ENCODE measurements at regions not wholly inside any gene's neighbourhood (a gene's known extent, or its start where the extent isn't known, plus 50 kb on each side); places are given as distances from the start of the nearest gene placed in this dataset.

DNA sequence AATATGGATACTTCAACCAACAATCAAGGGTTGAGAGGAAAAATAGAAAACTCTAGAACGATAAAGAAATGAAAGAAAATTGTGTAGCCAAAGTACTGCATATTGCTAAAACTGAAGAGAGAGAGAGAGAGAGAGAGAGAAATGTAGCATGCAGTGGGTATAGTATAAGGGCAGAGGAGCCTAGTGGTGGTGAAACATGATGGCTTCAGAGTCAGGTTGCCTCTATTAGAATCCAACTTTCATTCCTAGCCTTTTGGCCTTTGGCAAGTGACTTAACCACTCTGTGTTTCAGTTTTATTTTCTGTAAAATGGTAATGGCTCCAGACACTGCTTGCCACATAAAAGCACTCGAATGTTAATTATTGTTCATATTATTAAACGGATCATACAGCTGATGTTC lies 71.2 kb upstream of the NAF1 start:
- TF ChIP-seq, protein P1, sequence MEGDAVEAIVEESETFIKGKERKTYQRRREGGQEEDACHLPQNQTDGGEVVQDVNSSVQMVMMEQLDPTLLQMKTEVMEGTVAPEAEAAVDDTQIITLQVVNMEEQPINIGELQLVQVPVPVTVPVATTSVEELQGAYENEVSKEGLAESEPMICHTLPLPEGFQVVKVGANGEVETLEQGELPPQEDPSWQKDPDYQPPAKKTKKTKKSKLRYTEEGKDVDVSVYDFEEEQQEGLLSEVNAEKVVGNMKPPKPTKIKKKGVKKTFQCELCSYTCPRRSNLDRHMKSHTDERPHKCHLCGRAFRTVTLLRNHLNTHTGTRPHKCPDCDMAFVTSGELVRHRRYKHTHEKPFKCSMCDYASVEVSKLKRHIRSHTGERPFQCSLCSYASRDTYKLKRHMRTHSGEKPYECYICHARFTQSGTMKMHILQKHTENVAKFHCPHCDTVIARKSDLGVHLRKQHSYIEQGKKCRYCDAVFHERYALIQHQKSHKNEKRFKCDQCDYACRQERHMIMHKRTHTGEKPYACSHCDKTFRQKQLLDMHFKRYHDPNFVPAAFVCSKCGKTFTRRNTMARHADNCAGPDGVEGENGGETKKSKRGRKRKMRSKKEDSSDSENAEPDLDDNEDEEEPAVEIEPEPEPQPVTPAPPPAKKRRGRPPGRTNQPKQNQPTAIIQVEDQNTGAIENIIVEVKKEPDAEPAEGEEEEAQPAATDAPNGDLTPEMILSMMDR (IDR thresholded peaks at IDR 0.05), result no peak
- TF ChIP-seq POLR2A (IDR thresholded peaks at IDR 0.05) (no peak), EP300 (IDR thresholded peaks at IDR 0.05; ENCODE audit: low read depth) (no peak)
